HG02943 (cell line): ENCODE measurements at regions not wholly inside any gene's neighbourhood (a gene's known extent, or its start where the extent isn't known, plus 50 kb on each side); places are given as distances from the start of the nearest gene placed in this dataset.

Experiments
- ATAC-seq: cut with Tn5 transposase; IDR thresholded peaks from one replicate; pipeline ENCODE4 v1.9.1; 2021; ENCODE audit warnings: mild to moderate bottlenecking, low read depth, moderate library complexity; ENCODE audit not compliant: unreplicated experiment

- ATAC-seq, result no peak
Observed at GRCh38 chr13:80284290-80284689, 56.6 kb downstream of the SPRY2 start.

GRCh38 chr13:80278706-80279105, 62.2 kb downstream of the SPRY2 start:
- ATAC-seq, result no peak

GRCh38 chr13:80276371-80277289, 64.3 kb downstream of the SPRY2 start:
- no peak for ATAC-seq

GRCh38 chr13:80274643-80275042, 66.3 kb downstream of the SPRY2 start:
- no peak for ATAC-seq

GRCh38 chr13:80273718-80274117, 67.2 kb downstream of the SPRY2 start:
- ATAC-seq, result no peak

- ATAC-seq, result no peak
Observed at GRCh38 chr13:80265348-80265747, 75.6 kb downstream of the SPRY2 start.

- no peak for ATAC-seq
Observed at GRCh38 chr13:80263745-80264513, 77.0 kb downstream of the SPRY2 start.

- ATAC-seq, result no peak
Observed at GRCh38 chr13:80262051-80262695, 78.8 kb downstream of the SPRY2 start.

- peak; percentile 72 for ATAC-seq
Observed at GRCh38 chr13:80259159-80259558, 81.8 kb downstream of the SPRY2 start.

- ATAC-seq, result peak; percentile 56
Observed at GRCh38 chr13:80256352-80256932, 84.5 kb downstream of the SPRY2 start.

GRCh38 chr13:80255946-80256345, 85.0 kb downstream of the SPRY2 start:
- no peak for ATAC-seq

- ATAC-seq, result no peak
Observed at GRCh38 chr13:80251403-80251802, 89.5 kb downstream of the SPRY2 start.

GRCh38 chr13:80250213-80250810, 90.6 kb downstream of the SPRY2 start:
- ATAC-seq, result no peak

GRCh38 chr13:80249516-80250212, 91.3 kb downstream of the SPRY2 start:
- no peak for ATAC-seq

- no peak for ATAC-seq
Observed at GRCh38 chr13:80245162-80245733, 95.7 kb downstream of the SPRY2 start.

GRCh38 chr13:80244574-80244973, 96.4 kb downstream of the SPRY2 start:
- ATAC-seq, result no peak

GRCh38 chr13:80242728-80243427, 98.0 kb downstream of the SPRY2 start:
- no peak for ATAC-seq

GRCh38 chr13:80239571-80240255, 101.2 kb downstream of the SPRY2 start:
- ATAC-seq, result no peak
